ENCODE measurements at regions not wholly inside any gene's neighbourhood (a gene's known extent, or its start where the extent isn't known, plus 50 kb on each side); places are given as distances from the start of the nearest gene placed in this dataset.

DNA sequence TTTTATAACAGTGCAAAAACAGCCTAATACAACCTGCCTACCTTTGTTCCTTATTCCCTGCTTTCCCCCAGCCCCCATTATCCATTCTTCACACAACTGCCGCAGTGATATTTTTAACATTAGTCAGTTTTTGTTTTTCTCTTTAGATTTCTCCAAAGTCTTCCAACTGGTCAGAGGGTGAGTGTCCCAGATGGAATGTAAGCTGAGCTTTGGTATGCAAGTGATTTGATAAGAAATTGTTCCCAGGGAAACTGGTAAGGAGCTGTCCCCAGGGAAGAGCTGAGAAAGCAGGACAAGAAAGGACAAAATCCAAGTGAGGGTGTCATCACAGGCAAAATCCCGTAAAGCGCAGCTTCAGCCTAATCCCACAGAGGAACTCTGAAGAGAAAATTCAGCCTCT is 475.5 kb upstream of the ADGRL3 start:
- H3K36me3 Mint-ChIP-seq = no peaks in the 10 kb centered on the region
- ATAC-seq = no peak
- no peak for TF ChIP-seq FOXK1 (CRISPR knock-in tag; IDR thresholded peaks at IDR 0.05)
- no peak for TF ChIP-seq TEAD1 (CRISPR knock-in tag; IDR thresholded peaks at IDR 0.05)
- TF ChIP-seq NR2C2 (CRISPR knock-in tag; IDR thresholded peaks at IDR 0.05) = no peak
- TF ChIP-seq ZNF219 (CRISPR knock-in tag; IDR thresholded peaks at IDR 0.05; ENCODE audit: borderline replicate concordance) = no peak
- no peak for TF ChIP-seq ATF2 (CRISPR knock-in tag; IDR thresholded peaks at IDR 0.05; ENCODE audit: borderline replicate concordance, low read depth)
- TF ChIP-seq TCF7 (CRISPR knock-in tag; IDR thresholded peaks at IDR 0.05; ENCODE audit: low read depth) = no peak
- TF ChIP-seq NR1H2 (CRISPR knock-in tag; IDR thresholded peaks at IDR 0.05) = no peak
- no peak for TF ChIP-seq ZNF232 (CRISPR knock-in tag; IDR thresholded peaks at IDR 0.05)
- H3K9me3 Mint-ChIP-seq = no peaks in the 10 kb centered on the region
- H3K4me3 Mint-ChIP-seq = no peak overlapping the region
- no peak overlapping the region for H3K27ac Mint-ChIP-seq
- ChIA-PET POLR2A (no interaction called here), CTCF (no interaction called here)
- no peaks in the 10 kb centered on the region for H3K27me3 Mint-ChIP-seq (ENCODE audit: low read depth)
- DNase-seq (ENCODE audit: low spot score) = no peak
- no peaks in the 10 kb centered on the region for H3K4me1 Mint-ChIP-seq

DNA sequence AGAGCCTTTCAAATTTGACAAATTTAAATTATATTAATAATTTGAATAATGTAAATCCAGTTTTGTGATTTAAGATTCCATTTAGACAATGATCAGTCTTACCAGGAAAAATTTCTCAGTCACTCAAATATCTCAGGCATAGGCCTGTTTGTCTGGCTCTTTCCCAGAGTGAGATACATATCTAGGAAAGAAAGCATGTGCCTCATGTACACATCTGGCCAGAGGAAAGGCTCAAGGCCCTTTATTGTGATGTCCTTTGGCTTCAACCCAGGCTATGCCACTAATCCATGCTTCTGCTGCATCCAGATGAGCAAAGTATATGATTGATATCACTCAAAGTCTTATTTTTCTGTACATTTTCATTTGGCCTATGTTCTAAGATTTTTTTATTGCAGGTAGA is 473.3 kb upstream of the ADGRL3 start:
- Mint-ChIP-seq H3K36me3 (no peaks in the 10 kb centered on the region), H3K27ac (no peak overlapping the region), H3K9me3 (no peaks in the 10 kb centered on the region), H3K27me3 (ENCODE audit: low read depth) (no peaks in the 10 kb centered on the region), H3K4me3 (no peak overlapping the region), H3K4me1 (no peaks in the 10 kb centered on the region)
- no peak for DNase-seq (ENCODE audit: low spot score)
- ATAC-seq = no peak
- no peak for TF ChIP-seq ZBTB21 (CRISPR knock-in tag; IDR thresholded peaks at IDR 0.05; ENCODE audit: borderline replicate concordance)
- no peak for TF ChIP-seq CREM (CRISPR knock-in tag; IDR thresholded peaks at IDR 0.05)
- no peak for TF ChIP-seq ERG (CRISPR knock-in tag; IDR thresholded peaks at IDR 0.05)
- no peak for TF ChIP-seq IRF2 (CRISPR knock-in tag; IDR thresholded peaks at IDR 0.05; ENCODE audit: borderline replicate concordance, low read depth)
- ChIA-PET POLR2A (no interaction called here), CTCF (no interaction called here)

DNA sequence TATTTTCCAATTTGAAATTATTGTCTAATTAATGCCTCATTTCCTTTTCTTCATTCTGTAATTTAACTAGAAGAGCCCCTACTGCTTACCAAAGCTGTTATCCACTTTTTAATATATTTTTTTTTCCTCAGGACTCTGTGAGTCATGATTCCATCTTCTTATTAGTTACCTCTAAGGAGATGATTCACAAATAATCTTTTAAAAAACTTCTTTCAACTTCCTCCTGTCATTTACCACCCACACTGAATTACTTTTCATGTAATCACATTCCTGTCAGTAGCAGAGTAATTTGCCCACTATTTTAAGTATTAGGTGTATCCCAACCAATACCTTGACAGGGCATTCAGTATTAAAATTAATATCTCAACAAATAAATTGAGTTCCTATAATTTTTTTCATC is 470.9 kb upstream of the ADGRL3 start:
- no peaks in the 10 kb centered on the region for H3K4me1 Mint-ChIP-seq
- no peaks in the 10 kb centered on the region for H3K27me3 Mint-ChIP-seq (ENCODE audit: low read depth)
- H3K9me3 Mint-ChIP-seq = peaks cover 5% of the 10 kb centered on the region
- ChIA-PET CTCF (no interaction called here), POLR2A (no interaction called here)
- no peaks in the 10 kb centered on the region for H3K36me3 Mint-ChIP-seq
- H3K27ac Mint-ChIP-seq = no peak overlapping the region
- H3K4me3 Mint-ChIP-seq = no peak overlapping the region
- ATAC-seq (no peak), DNase-seq (ENCODE audit: low spot score) (no peak)
- TF ChIP-seq ATF1 (CRISPR knock-in tag; IDR thresholded peaks at IDR 0.05) (no peak), SMAD3 (CRISPR knock-in tag; IDR thresholded peaks at IDR 0.05; ENCODE audit: borderline replicate concordance) (no peak), NR1H2 (CRISPR knock-in tag; IDR thresholded peaks at IDR 0.05) (no peak), ZNF512 (CRISPR knock-in tag; IDR thresholded peaks at IDR 0.05; ENCODE audit: borderline replicate concordance) (no peak), SOX15 (CRISPR knock-in tag; IDR thresholded peaks at IDR 0.05) (no peak), NFATC4 (CRISPR knock-in tag; IDR thresholded peaks at IDR 0.05) (no peak), CBFB (CRISPR knock-in tag; IDR thresholded peaks at IDR 0.05; ENCODE audit: low read depth) (no peak), HMGXB4 (CRISPR knock-in tag; IDR thresholded peaks at IDR 0.05) (no peak), ZNF232 (CRISPR knock-in tag; IDR thresholded peaks at IDR 0.05) (no peak), STAT6 (CRISPR knock-in tag; conservative IDR thresholded peaks at IDR 0.05; ENCODE audit: low read depth) (no peak)
- TF ChIP-seq, protein P1, sequence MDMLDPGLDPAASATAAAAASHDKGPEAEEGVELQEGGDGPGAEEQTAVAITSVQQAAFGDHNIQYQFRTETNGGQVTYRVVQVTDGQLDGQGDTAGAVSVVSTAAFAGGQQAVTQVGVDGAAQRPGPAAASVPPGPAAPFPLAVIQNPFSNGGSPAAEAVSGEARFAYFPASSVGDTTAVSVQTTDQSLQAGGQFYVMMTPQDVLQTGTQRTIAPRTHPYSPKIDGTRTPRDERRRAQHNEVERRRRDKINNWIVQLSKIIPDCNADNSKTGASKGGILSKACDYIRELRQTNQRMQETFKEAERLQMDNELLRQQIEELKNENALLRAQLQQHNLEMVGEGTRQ (CRISPR knock-in tag; IDR thresholded peaks at IDR 0.05) = no peak

Measured in WTC11 (cell line).